Astrocyte (in vitro differentiated cells and primary cell): ENCODE measurements at regions not wholly inside any gene's neighbourhood (a gene's known extent, or its start where the extent isn't known, plus 50 kb on each side); places are given as distances from the start of the nearest gene placed in this dataset.

Experiments used
- DNase-seq: peaks from one replicate; pipeline ENCODE4 v3.0.0-alpha.2; 2010; ENCODE audit warnings: low read depth
- FAIRE-seq: peaks from 2 replicates; lab custom pipeline; 2011; peaks lifted over from hg19 to GRCh38; lab: Jason Lieb, UNC
- H2AFZ ChIP-seq: 2 replicates; pipeline ENCODE4 v1.6.0; 2012; ENCODE audit warnings: low read depth, low read length, inconsistent platforms
- H3K27ac ChIP-seq: 2 replicates; pipeline ENCODE4 v1.5.1; 2011; ENCODE audit warnings: low read depth, low read length, inconsistent platforms
- H3K27me3 ChIP-seq: 2 replicates; pipeline ENCODE4 v1.6.0; 2011; ENCODE audit warnings: low read length, inconsistent platforms; ENCODE audit not compliant: insufficient read depth
- H3K36me3 ChIP-seq: 2 replicates; pipeline ENCODE4 v1.5.1; 2011; ENCODE audit warnings: low read length, inconsistent platforms; ENCODE audit not compliant: insufficient read depth
- H3K4me1 ChIP-seq: 2 replicates; pipeline ENCODE4 v1.5.1; 2011; ENCODE audit warnings: low read length, inconsistent platforms; ENCODE audit not compliant: insufficient read depth
- H3K4me2 ChIP-seq: 2 replicates; pipeline ENCODE4 v1.6.0; 2012; ENCODE audit warnings: low read length, inconsistent platforms
- H3K4me3 ChIP-seq: 2 replicates; pipeline ENCODE4 v1.5.1; 2011; ENCODE audit warnings: low read depth, mild to moderate bottlenecking, low read length, inconsistent platforms; ENCODE audit not compliant: insufficient read depth
- H3K79me2 ChIP-seq: 2 replicates; pipeline ENCODE4 v1.6.0; 2012; ENCODE audit warnings: mild to moderate bottlenecking, low read length, inconsistent platforms; ENCODE audit not compliant: insufficient read depth
- H3K9ac ChIP-seq: 2 replicates; pipeline ENCODE4 v1.6.0; 2012; ENCODE audit warnings: mild to moderate bottlenecking, low read length, inconsistent platforms
- H3K9me3 ChIP-seq: 2 replicates; pipeline ENCODE4 v1.5.1; 2012; ENCODE audit warnings: low read depth, mild to moderate bottlenecking, low read length, inconsistent platforms; ENCODE audit not compliant: insufficient read depth
- H4K20me1 ChIP-seq: 2 replicates; pipeline ENCODE4 v1.6.0; 2012; ENCODE audit warnings: low read length, inconsistent platforms; ENCODE audit not compliant: insufficient read depth
- H3K27ac Mint-ChIP-seq: one replicate; pipeline ENCODE4 v1.8.0; 2021; ENCODE audit warnings: mild to moderate bottlenecking, mixed read lengths; ENCODE audit not compliant: unreplicated experiment
- H3K27me3 Mint-ChIP-seq: one replicate; pipeline ENCODE4 v1.8.0; 2021; ENCODE audit warnings: low read depth, mixed read lengths; ENCODE audit not compliant: unreplicated experiment
- H3K36me3 Mint-ChIP-seq: one replicate; pipeline ENCODE4 v1.8.0; 2021; ENCODE audit warnings: low read depth, mixed read lengths; ENCODE audit not compliant: unreplicated experiment
- H3K4me1 Mint-ChIP-seq: one replicate; pipeline ENCODE4 v1.8.0; 2021; ENCODE audit warnings: low read depth, mixed read lengths; ENCODE audit not compliant: unreplicated experiment
- H3K4me3 Mint-ChIP-seq: one replicate; pipeline ENCODE4 v1.8.0; 2021; ENCODE audit warnings: mild to moderate bottlenecking, moderate library complexity, mixed read lengths; ENCODE audit not compliant: unreplicated experiment
- H3K9me3 Mint-ChIP-seq: one replicate; pipeline ENCODE4 v1.8.0; 2021; ENCODE audit warnings: mild to moderate bottlenecking, mixed read lengths; ENCODE audit not compliant: unreplicated experiment
- EZH2 ChIP-seq: IDR thresholded peaks from 2 replicates; pipeline ENCODE4 v1.6.1; 2012; ENCODE audit warnings: mild to moderate bottlenecking, low read length, inconsistent platforms; ENCODE audit not compliant: insufficient read depth
- TF ChIP-seq, protein P1 (sequence below): IDR thresholded peaks from 2 replicates; pipeline ENCODE4 v1.5.1; 2011; ENCODE audit warnings: low read depth, mild to moderate bottlenecking, inconsistent platforms, low read length, moderate library complexity; ENCODE audit not compliant: insufficient read depth

GRCh38 chr20:50305636-50306477 lies 115.2 kb downstream of the CEBPB start:
- H4K20me1 ChIP-seq = no peaks in the 10 kb centered on the region
- peak overlapping the region; percentile 60 for H3K27ac ChIP-seq
- Mint-ChIP-seq H3K36me3 (no peaks in the 10 kb centered on the region), H3K27ac (peak overlapping the region; percentile 28), H3K27me3 (peaks cover 8% of the 10 kb centered on the region), H3K4me1 (peaks cover 27% of the 10 kb centered on the region), H3K9me3 (peaks cover 1% of the 10 kb centered on the region), H3K4me3 (no peak overlapping the region)
- no peaks in the 10 kb centered on the region for H3K27me3 ChIP-seq
- H3K4me2 ChIP-seq = peak overlapping the region; percentile 30
- no peak for FAIRE-seq
- no peaks in the 10 kb centered on the region for H3K36me3 ChIP-seq
- H2AFZ ChIP-seq = peak overlapping the region; percentile 49
- TF ChIP-seq, protein P1, sequence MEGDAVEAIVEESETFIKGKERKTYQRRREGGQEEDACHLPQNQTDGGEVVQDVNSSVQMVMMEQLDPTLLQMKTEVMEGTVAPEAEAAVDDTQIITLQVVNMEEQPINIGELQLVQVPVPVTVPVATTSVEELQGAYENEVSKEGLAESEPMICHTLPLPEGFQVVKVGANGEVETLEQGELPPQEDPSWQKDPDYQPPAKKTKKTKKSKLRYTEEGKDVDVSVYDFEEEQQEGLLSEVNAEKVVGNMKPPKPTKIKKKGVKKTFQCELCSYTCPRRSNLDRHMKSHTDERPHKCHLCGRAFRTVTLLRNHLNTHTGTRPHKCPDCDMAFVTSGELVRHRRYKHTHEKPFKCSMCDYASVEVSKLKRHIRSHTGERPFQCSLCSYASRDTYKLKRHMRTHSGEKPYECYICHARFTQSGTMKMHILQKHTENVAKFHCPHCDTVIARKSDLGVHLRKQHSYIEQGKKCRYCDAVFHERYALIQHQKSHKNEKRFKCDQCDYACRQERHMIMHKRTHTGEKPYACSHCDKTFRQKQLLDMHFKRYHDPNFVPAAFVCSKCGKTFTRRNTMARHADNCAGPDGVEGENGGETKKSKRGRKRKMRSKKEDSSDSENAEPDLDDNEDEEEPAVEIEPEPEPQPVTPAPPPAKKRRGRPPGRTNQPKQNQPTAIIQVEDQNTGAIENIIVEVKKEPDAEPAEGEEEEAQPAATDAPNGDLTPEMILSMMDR = no peak
- no peak for TF ChIP-seq EZH2
- H3K9me3 ChIP-seq = no peaks in the 10 kb centered on the region
- H3K4me3 ChIP-seq = no peak overlapping the region
- no peak for DNase-seq
- H3K9ac ChIP-seq = peak overlapping the region; percentile 59
- no peaks in the 10 kb centered on the region for H3K79me2 ChIP-seq
- peaks cover 46% of the 10 kb centered on the region for H3K4me1 ChIP-seq

DNA sequence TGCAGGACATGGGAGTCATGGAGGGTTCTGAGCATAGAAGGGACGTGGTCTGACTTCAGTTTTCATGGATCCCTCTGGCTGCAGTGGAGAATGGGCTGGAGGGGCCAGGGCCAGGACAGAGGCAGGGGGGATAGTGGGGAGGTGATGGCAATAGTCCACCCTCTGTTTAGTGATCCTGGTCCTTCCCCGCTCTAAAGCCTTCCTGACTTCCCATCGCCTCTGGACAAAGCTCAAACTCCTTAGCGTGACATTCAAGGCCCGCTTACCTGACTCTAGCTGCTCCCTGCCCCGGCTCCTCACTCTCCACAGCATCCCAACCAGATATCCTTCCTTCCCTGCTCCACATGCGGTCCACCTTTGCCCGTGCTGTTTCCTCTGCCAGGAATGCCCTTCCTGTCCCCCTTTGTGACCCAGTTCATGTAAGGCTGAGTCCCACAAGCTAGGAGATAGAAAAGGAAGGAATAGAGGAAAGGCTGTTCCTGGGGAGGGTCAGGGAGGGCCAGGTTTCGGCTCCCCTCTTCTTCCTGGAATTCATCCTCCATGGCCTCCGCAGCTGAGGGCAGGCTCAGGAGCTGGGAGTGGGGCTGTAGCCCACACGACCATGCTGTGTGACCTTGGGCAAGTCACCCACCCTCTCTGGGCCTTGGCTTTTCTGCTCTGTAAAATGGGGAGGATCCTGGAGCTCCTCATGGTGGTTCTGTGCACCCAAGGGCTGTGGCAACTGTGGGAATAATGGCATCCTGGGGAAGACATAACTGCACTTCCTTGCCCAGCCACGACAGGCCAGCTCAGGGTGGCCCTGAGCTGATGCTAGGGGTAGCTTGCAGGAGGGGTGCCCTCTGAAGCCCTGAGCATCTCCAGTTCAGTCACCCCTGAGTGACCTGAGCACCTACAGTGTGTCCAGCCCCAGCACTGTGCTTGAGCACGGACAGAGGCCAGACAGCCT lies 116.1 kb downstream of the CEBPB start:
- H3K36me3 Mint-ChIP-seq = no peaks in the 10 kb centered on the region
- H3K4me3 Mint-ChIP-seq = no peak overlapping the region
- H3K79me2 ChIP-seq = no peaks in the 10 kb centered on the region
- H3K27ac ChIP-seq = no peak overlapping the region
- no peaks in the 10 kb centered on the region for H3K36me3 ChIP-seq
- H3K27me3 Mint-ChIP-seq = peaks cover 3% of the 10 kb centered on the region
- no peak overlapping the region for H2AFZ ChIP-seq
- DNase-seq (no peak), FAIRE-seq (no peak)
- no peak overlapping the region for H3K4me2 ChIP-seq
- no peaks in the 10 kb centered on the region for H3K9me3 ChIP-seq
- no peaks in the 10 kb centered on the region for H3K27me3 ChIP-seq
- peak overlapping the region; percentile 26 for H3K27ac Mint-ChIP-seq
- peaks cover 1% of the 10 kb centered on the region for H3K9me3 Mint-ChIP-seq
- no peak overlapping the region for H3K4me3 ChIP-seq
- peaks cover 46% of the 10 kb centered on the region for H3K4me1 ChIP-seq
- H3K4me1 Mint-ChIP-seq = peaks cover 27% of the 10 kb centered on the region
- no peak for TF ChIP-seq EZH2
- TF ChIP-seq, protein P1 = no peak
- no peaks in the 10 kb centered on the region for H4K20me1 ChIP-seq
- H3K9ac ChIP-seq = no peak overlapping the region
